ENCODE measurements at regions not wholly inside any gene's neighbourhood (a gene's known extent, or its start where the extent isn't known, plus 50 kb on each side); places are given as distances from the start of the nearest gene placed in this dataset.

DNA sequence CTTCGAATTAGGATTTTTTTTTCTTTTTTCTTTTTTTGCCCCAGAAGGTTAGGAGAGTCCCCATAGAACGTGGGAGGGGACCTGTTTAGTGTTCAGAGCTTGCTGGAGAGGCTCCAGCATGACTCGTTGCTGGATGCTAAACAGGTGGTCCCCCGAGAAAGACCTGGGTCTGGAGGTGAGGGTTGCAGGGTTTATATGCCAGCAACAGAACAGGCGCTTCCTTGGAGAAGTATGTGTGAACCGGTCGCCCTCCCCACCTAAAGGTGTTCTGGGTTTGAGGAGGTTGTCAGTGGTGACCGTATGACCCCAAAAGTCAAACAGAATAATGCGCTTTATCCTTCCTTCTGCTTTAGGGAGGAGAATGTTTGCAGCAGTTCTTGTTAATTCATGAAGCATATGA, 52.1 kb upstream of the SHOX start:
- TF ChIP-seq POLR2A (IDR thresholded peaks at IDR 0.05) = no peak
- TF ChIP-seq, protein P1, sequence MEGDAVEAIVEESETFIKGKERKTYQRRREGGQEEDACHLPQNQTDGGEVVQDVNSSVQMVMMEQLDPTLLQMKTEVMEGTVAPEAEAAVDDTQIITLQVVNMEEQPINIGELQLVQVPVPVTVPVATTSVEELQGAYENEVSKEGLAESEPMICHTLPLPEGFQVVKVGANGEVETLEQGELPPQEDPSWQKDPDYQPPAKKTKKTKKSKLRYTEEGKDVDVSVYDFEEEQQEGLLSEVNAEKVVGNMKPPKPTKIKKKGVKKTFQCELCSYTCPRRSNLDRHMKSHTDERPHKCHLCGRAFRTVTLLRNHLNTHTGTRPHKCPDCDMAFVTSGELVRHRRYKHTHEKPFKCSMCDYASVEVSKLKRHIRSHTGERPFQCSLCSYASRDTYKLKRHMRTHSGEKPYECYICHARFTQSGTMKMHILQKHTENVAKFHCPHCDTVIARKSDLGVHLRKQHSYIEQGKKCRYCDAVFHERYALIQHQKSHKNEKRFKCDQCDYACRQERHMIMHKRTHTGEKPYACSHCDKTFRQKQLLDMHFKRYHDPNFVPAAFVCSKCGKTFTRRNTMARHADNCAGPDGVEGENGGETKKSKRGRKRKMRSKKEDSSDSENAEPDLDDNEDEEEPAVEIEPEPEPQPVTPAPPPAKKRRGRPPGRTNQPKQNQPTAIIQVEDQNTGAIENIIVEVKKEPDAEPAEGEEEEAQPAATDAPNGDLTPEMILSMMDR (IDR thresholded peaks at IDR 0.05) = no peak
